ENCODE measurements at regions not wholly inside any gene's neighbourhood (a gene's known extent, or its start where the extent isn't known, plus 50 kb on each side); places are given as distances from the start of the nearest gene placed in this dataset.
"Not testable (repeated sequence)": the region's sequence is repeated elsewhere in the genome, so short reads cannot be mapped to it uniquely, and the experiment has no call there.

GRCh38 chr1:149841597-149842238 lies 57.6 kb upstream of the BOLA1 start:
- not testable (repeated sequence) for H3K4me3 ChIP-seq (ENCODE audit: low read depth, low read length)

DNA sequence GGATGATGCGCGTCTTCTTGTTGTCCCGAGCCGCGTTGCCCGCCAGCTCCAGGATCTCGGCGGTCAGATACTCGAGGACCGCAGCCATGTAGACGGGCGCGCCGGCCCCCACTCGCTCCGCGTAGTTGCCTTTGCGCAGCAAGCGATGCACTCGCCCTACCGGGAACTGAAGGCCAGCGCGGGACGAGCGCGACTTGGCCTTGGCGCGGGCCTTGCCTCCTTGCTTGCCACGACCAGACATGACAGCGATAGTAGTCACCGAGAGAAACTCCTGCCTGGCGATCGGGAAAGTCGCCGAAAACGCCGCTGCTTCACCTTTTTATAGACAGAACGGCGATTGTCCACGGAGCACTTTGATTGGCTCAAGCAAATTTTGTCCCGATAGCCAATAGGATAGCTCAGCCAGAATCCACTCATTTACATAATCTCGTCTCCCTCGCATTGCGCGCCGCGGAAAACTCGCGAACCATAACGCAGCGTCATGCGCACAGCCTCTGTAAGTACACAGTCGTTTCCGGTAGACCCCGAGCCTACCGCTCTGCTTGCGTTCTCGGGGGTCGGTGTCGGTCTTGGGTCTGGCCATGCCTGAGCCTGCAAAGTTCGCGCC lies 56.8 kb upstream of the BOLA1 start:
- not testable (repeated sequence) for H3K4me3 ChIP-seq (ENCODE audit: low read depth, low read length)

- TF ChIP-seq CTCF (IDR thresholded peaks at IDR 0.05; ENCODE audit: borderline replicate concordance, insufficient read depth, low read depth, low read length) = no peak
- peak overlapping the region; percentile 58 for H3K4me3 ChIP-seq (ENCODE audit: low read depth, low read length)
Measured at GRCh38 chr1:149843431-149844041, 55.8 kb upstream of the BOLA1 start.

GRCh38 chr1:149844101-149844500 lies 55.3 kb upstream of the BOLA1 start:
- no peak for TF ChIP-seq CTCF (IDR thresholded peaks at IDR 0.05; ENCODE audit: borderline replicate concordance, insufficient read depth, low read depth, low read length)

GRCh38 chr1:149844650-149845255 lies 54.6 kb upstream of the BOLA1 start:
- H3K4me3 ChIP-seq (ENCODE audit: low read depth, low read length) = peak overlapping the region; percentile 58
- no peak for TF ChIP-seq CTCF (IDR thresholded peaks at IDR 0.05; ENCODE audit: borderline replicate concordance, insufficient read depth, low read depth, low read length)

More at GRCh38 chr1:149844101-149844500, 55.3 kb upstream of the BOLA1 start:
- peak overlapping the region; percentile 58 for H3K4me3 ChIP-seq (ENCODE audit: low read depth, low read length)

DNA sequence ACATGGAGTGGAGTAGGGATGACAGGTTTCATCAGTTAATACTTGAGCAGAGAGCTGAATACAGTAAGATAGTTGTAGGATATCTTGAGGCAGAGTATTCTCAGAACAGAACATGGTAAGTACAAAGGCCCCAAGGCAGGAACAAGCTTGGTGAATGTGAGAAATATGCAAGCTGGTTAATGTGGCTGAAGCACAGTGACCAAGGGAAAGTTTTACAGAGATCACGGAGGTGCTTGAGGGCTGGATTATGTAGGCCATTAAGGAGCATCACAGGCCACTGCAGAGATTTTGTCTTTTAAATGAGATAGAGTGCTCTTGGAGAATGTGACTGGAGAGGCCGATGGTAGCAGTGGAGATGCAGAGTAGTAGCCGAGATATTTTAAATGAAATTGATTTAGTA lies 54.0 kb upstream of the BOLA1 start:
- no peak for TF ChIP-seq CTCF (IDR thresholded peaks at IDR 0.05; ENCODE audit: borderline replicate concordance, insufficient read depth, low read depth, low read length)
- H3K4me3 ChIP-seq (ENCODE audit: low read depth, low read length) = no peak overlapping the region

DNA sequence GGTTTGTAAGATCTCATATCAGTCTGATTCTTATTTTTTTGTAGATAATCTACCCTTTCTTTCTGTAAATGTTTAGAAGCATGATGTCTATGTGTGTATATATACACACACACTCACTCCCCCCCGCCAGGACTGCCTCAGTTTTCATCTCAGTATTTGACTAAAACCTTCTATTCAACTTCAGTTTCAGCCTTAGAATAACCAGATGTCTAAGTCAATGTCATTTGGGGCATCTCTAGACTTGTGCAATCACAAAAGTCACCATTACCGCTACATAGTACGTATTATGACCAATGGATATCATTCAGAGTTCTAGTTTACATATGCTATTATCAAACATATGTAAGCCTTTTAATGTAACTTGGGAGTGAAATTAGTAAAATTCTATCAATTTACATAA lies 53.3 kb upstream of the BOLA1 start:
- H3K4me3 ChIP-seq (ENCODE audit: low read depth, low read length) = no peak overlapping the region
- TF ChIP-seq CTCF (IDR thresholded peaks at IDR 0.05; ENCODE audit: borderline replicate concordance, insufficient read depth, low read depth, low read length) = no peak

All from GM12875 (cell line).